ENCODE measurements at regions not wholly inside any gene's neighbourhood (a gene's known extent, or its start where the extent isn't known, plus 50 kb on each side); places are given as distances from the start of the nearest gene placed in this dataset.

DNA sequence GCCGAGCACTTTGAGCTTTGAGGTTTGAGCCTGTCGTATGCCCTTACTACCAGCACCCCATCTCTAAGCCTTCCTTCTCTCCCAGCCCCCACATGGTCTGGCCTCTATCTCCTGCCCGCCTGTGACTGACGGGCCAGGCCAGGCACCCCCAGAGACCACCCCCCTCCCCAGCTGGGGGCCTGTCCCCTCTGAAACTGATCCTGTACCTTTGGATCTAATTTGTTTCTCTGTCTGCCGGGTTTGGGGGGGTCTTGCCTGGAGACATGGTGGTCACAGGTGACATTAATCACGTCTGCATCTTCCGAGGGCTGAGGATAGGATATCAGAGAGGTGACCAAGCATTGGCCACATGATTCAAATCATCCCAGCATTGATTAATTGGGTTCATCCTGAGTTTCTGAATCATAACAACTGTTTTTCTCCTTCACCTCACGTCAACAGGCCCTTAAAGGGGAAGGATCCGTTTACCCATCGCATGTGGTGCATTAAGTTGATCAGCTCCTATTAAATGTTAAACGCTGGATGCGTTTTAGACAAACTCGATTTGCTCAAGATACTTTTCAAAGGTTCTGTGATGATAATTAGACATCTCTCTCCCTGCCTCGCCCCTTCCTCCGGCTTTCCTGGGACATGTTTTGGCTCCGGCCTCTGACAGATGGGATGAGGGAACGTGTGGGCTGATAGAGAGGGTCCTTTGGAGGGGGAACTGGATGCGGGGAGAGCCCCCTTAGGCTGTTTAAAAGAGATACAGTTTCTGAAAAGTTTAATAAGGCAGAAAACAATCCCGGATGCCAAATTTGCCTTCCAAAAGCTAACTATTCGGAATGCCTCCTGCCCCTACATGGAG is 63.3 kb upstream of the TBX3 start:
- H3K4me3 Mint-ChIP-seq: peak overlapping the region; percentile 63; the same call in 1 of the 2 replicates
- no peaks in the 10 kb centered on the region for H3K9me3 Mint-ChIP-seq
- no peak for DNase-seq
- H3K27ac Mint-ChIP-seq: peak overlapping the region; percentile 72; the same call in 1 of the 2 replicates
- H3K27me3 Mint-ChIP-seq (ENCODE audit: insufficient read depth): peaks cover 2% of the 10 kb centered on the region
- peaks cover 32% of the 10 kb centered on the region for H3K4me1 Mint-ChIP-seq (ENCODE audit: low read depth)
- no peaks in the 10 kb centered on the region for H3K36me3 Mint-ChIP-seq (ENCODE audit: low read depth)
- TF ChIP-seq, protein P1, sequence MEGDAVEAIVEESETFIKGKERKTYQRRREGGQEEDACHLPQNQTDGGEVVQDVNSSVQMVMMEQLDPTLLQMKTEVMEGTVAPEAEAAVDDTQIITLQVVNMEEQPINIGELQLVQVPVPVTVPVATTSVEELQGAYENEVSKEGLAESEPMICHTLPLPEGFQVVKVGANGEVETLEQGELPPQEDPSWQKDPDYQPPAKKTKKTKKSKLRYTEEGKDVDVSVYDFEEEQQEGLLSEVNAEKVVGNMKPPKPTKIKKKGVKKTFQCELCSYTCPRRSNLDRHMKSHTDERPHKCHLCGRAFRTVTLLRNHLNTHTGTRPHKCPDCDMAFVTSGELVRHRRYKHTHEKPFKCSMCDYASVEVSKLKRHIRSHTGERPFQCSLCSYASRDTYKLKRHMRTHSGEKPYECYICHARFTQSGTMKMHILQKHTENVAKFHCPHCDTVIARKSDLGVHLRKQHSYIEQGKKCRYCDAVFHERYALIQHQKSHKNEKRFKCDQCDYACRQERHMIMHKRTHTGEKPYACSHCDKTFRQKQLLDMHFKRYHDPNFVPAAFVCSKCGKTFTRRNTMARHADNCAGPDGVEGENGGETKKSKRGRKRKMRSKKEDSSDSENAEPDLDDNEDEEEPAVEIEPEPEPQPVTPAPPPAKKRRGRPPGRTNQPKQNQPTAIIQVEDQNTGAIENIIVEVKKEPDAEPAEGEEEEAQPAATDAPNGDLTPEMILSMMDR (IDR thresholded peaks at IDR 0.05): no peak

DNA sequence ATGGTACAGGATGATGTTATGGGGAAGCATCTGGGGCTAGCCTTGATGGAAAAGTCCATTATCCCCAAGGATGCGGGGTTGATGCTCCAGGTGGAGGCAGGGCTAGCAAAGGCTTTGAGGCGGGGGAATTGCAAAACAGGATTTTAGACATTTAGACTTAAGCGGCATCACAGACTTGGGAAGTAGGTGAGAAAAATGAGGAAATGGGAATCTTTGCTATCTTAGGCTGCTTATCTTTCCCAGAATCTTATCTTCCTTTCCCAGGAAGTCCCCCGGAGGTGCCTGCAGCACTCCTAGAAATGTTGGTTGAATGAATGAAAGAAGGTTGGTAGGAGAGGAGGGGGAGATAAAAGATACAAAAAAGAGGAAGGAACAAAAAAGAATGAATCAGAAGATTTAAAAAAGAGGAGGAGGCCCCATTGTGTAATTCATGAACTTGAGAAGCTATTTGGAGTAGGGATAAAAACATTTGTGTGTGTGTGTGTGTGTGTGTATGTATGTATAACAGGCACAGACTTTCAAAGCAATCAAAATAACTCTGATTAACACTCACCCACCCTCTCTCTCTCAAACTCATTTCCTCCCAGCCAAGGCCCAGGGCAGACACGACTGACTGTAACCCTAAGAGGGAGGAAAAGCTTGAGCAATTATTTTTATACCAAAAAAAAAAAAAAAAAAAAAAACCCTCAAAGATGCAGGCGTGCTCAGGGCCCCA is 62.5 kb upstream of the TBX3 start:
- TF ChIP-seq, protein P1 (IDR thresholded peaks at IDR 0.05): no peak
- Mint-ChIP-seq H3K9me3 (no peaks in the 10 kb centered on the region), H3K36me3 (ENCODE audit: low read depth) (no peaks in the 10 kb centered on the region), H3K27me3 (ENCODE audit: insufficient read depth) (peaks cover 2% of the 10 kb centered on the region), H3K27ac (peak overlapping the region; percentile 72; the same call in 1 of the 2 replicates), H3K4me1 (ENCODE audit: low read depth) (peaks cover 32% of the 10 kb centered on the region), H3K4me3 (no peak overlapping the region; the same call in 1 of the 2 replicates)
- peak; percentile 22 for DNase-seq

DNA sequence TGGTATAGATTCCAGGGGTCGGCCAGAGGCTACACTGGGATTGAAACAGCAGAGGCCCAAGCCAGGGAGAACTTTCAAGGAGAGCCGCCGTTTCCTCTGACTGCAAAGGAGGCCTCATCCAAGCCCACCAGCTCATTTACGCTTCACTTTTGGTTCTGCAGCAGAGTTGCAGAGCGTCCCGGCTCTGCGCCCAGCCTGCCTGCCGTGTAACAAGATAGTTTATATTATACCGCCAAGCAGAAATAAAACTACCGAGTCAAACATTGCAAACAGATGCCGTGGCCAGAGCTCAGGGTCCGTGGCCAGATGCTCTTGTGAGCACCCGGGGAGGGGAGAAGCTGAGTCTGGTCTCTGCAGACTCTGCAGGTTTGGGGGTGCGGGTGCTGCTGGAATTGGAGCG is 60.7 kb upstream of the TBX3 start:
- Mint-ChIP-seq H3K9me3 (no peaks in the 10 kb centered on the region), H3K36me3 (ENCODE audit: low read depth) (no peaks in the 10 kb centered on the region), H3K27ac (peak overlapping the region; percentile 4; the same call in 1 of the 2 replicates), H3K4me1 (ENCODE audit: low read depth) (peaks cover 32% of the 10 kb centered on the region), H3K4me3 (peak overlapping the region; percentile 72), H3K27me3 (ENCODE audit: insufficient read depth) (no peaks in the 10 kb centered on the region; the same call in none of the 2 replicates)
- TF ChIP-seq, protein P1 (IDR thresholded peaks at IDR 0.05): no peak
- DNase-seq: no peak

DNA sequence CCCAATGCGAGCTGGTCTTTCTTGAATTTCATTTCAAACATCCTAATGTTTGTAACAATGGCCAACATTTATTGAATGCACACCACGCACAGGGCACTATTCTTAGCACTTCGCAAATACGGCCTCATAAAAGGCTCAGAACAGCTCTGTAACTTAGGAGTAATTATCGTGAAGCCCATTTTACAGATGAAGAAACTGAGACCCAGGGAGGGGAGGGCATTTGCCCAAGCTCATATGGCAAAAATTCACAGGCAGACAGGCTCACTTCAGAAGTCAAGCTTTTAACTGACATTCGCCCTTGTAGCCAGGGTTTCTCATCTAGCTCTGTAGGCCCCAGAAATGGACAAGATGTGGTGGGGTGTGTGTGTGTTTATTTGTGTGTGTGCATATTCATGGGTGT is 60.3 kb upstream of the TBX3 start:
- TF ChIP-seq, protein P1 (IDR thresholded peaks at IDR 0.05): no peak
- Mint-ChIP-seq H3K27ac (no peak overlapping the region; the same call in 1 of the 2 replicates), H3K4me1 (ENCODE audit: low read depth) (peaks cover 32% of the 10 kb centered on the region), H3K27me3 (ENCODE audit: insufficient read depth) (no peaks in the 10 kb centered on the region; the same call in none of the 2 replicates), H3K36me3 (ENCODE audit: low read depth) (no peaks in the 10 kb centered on the region), H3K9me3 (no peaks in the 10 kb centered on the region), H3K4me3 (peak overlapping the region; percentile 72; the same call in 1 of the 2 replicates)
- no peak for DNase-seq

DNA sequence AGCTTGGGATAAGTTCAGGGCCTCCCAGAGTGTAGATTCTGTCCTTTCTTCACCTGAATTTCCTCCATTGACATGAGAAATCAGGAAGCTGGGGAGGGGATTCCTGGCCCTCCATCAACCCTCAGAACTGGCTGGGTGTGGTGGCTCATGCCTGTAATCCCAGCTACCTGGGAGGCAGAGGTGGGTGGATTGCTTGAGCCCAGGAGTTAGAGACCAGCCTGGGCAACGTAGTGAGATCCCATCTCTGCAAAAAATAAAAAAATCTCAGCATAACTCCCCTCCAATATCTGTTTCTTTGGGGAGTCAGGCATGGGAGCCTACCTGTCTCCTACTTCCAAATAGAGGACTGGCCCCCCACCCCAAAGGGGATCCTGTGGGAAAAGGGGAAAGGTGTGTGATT is 59.8 kb upstream of the TBX3 start:
- Mint-ChIP-seq H3K27ac (no peak overlapping the region), H3K9me3 (no peaks in the 10 kb centered on the region), H3K27me3 (ENCODE audit: insufficient read depth) (no peaks in the 10 kb centered on the region; the same call in 1 of the 2 replicates), H3K4me1 (ENCODE audit: low read depth) (peaks cover 32% of the 10 kb centered on the region), H3K4me3 (no peak overlapping the region), H3K36me3 (ENCODE audit: low read depth) (no peaks in the 10 kb centered on the region)
- no peak for DNase-seq
- TF ChIP-seq, protein P1 (IDR thresholded peaks at IDR 0.05): no peak
